Prostate gland (tissue), 2 donors: ENCODE measurements at regions not wholly inside any gene's neighbourhood (a gene's known extent, or its start where the extent isn't known, plus 50 kb on each side); places are given as distances from the start of the nearest gene placed in this dataset.

ENCODE experiments used
- POLR2AphosphoS5 ChIP-seq: sonication (generic); formaldehyde crosslinking; IDR thresholded peaks from one replicate; pipeline ENCODE4 v1.6.1; 2017; ENCODE audit warnings: antibody characterized with exemption
- TF ChIP-seq, protein P1 (sequence below), 4 experiments: fragments of 200-600 bp in 2 of 4; fragments of 450-650 bp in 2 of 4; sonication (generic) in 2 of 4; IDR thresholded peaks; 1 replicate in 3 of 4; 2 replicates in 1 of 4; pipeline ENCODE4 v1.5.1; 2016 to 2019; ENCODE audit warnings: antibody characterized with exemption in 4 of 4, mild to moderate bottlenecking in 2 of 4, moderate library complexity in 2 of 4

DNA sequence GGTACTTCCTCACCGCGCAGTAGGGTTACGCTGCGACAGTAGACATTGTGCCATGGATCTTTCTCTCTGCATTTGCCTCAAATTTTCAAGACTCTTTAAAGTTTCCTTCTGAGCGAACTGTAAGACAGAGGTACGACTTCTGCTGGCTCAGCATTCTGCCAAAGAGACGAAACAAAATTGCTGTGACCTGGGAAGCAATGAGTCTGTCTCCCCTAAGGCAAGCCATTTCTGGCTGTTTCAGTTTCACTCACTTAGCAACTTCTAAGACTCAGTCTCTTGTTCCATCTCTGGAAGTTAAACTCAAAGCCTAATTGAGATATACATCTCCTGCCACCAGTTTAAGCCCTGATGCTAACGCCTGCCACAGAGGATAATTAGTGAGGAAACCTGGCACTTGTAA lies 510.9 kb upstream of the DAB1 start:
- TF ChIP-seq, protein P1, sequence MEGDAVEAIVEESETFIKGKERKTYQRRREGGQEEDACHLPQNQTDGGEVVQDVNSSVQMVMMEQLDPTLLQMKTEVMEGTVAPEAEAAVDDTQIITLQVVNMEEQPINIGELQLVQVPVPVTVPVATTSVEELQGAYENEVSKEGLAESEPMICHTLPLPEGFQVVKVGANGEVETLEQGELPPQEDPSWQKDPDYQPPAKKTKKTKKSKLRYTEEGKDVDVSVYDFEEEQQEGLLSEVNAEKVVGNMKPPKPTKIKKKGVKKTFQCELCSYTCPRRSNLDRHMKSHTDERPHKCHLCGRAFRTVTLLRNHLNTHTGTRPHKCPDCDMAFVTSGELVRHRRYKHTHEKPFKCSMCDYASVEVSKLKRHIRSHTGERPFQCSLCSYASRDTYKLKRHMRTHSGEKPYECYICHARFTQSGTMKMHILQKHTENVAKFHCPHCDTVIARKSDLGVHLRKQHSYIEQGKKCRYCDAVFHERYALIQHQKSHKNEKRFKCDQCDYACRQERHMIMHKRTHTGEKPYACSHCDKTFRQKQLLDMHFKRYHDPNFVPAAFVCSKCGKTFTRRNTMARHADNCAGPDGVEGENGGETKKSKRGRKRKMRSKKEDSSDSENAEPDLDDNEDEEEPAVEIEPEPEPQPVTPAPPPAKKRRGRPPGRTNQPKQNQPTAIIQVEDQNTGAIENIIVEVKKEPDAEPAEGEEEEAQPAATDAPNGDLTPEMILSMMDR (IDR thresholded peaks at IDR 0.05), result no peak
- no peak for TF ChIP-seq POLR2AphosphoS5
